RPMI7951 (cell line): ENCODE measurements at regions not wholly inside any gene's neighbourhood (a gene's known extent, or its start where the extent isn't known, plus 50 kb on each side); places are given as distances from the start of the nearest gene placed in this dataset.

Experiments used
- DNase-seq: peaks from one replicate; pipeline ENCODE4 v3.0.0-alpha.2; 2012; ENCODE audit warnings: low read depth

DNA sequence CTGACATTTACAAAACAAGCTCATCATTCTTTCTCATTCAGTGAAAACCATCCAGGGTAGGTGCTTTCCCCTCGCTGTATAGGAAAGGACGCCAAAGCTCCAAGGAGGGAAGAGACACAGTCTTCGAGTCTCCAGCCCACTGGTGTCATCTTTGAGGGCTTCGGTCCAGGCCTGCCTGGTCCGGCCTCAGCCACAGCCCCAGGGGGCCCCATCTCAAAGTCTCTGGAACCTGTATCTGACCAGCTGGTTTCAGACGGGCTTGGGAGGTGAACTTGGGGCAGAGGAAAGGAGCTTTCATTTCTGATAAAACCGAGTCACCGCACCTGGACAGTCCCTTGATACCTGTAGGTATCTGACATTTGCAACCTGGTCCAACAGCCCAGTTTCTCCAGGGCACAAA, 229.5 kb upstream of the RTL1 start:
- no peak for DNase-seq

DNA sequence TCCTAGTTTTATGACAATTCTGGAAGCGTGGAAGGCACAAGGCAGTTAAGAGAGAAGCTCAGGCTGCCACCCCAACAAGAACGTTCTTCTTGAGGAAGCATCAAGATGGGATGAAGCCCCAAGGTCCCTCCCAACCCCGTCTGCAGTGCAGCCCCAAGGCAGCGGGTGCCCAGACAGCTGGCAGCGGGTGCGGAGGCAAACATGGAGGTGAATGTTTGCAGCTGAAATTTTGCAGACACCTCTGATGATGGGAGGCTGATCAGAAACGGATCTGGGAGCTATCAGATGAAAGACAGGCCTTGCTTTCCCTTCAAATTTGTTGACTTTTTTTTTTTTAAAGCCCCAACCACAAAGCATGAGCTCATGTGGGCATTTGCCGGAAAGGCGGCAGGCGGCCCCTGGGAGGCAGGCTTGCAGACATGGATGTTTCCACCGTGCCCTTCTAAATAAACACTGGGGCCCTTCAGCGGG, 230.7 kb upstream of the RTL1 start:
- no peak for DNase-seq

DNA sequence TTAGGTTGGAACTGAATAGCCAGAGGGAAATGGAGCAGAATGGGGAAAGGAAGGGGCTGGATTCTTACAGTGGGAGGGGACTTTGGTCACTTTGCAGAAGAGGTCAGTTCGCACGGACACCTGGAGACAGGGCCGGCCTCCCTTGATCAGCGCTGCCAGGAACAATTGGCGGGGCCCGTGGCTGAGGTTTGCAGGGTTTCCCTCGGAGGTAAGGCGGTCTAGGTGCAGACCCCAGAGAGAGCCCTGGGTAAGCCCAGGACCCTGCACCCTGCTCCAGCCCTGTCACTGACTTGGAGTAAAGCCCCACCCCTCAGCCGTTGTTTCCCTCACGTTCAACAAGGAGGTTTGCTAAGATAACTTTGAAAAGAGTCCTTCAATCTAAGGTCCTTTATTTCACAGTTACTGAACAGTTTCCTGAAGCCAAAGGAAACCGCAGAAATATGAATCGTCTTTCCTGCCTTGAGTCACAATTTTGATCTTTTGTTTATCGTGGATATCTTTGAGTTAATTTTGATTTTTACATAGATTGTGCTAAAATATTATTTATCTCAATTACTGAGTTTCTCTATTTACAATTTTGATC, 231.4 kb upstream of the RTL1 start:
- no peak for DNase-seq

DNA sequence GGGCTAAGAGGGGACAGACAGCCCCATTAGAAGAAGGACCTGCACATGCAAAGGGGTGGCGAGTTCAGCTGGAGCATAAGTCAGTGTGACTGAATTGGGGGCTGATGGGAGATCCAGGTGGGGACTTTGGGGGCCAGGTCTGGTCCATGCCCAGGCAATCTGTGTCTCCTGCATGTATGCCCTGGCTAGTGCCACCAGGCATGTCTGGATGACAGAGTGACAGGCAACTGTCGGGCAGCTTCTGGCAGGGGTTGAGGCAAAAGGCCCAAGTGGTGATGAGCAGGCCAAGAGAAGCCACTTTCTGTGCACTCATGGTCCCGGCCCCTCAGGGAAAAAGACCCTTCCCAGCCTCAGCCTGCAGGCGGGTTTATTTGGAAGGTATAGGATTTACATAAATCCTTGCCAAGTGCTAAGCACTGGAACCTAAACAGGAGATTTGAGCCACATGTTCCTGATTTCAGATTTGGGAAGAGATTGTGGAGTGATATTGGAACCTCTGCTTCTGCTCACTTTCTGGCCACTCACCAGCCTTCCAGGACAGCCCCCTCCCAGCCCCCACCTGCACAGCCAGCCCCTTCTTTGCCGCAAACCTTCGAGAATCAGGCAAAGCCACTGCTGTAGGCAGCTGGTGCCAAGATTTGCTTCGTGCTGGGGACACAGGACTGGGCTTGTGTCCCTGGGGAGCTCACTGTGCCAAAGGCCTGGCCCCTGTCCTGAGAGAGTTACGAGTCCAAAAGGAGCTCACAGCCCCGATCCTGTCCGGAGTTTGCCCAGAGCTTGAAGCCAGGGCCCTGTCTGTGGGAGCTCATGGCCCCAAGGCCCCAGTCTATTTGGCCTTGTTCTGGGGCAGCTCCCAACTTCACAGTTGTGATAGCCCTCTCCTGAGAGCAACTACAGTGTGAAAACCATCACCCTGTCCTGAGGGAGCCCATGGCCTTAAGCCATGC, 232.5 kb upstream of the RTL1 start:
- no peak for DNase-seq

DNA sequence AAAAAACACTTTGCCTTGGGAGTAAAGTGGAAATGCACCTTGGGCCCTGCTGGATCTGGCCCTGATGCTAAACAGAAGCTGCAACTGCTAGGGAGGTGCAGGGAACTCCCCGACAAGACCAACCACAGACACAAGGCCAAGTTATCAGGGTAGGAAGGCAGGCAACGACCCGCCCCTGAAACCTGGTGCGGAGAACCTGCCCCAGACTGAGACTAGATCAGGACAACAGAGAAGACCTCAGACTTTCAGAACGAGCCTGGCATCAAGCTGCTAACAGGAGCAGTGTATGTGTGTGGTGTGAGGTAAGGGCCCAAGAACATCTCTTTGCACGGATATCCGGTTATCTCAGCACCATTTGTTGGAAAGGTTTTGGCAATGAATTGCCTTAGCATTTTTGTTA, 233.7 kb upstream of the RTL1 start:
- no peak for DNase-seq

DNA sequence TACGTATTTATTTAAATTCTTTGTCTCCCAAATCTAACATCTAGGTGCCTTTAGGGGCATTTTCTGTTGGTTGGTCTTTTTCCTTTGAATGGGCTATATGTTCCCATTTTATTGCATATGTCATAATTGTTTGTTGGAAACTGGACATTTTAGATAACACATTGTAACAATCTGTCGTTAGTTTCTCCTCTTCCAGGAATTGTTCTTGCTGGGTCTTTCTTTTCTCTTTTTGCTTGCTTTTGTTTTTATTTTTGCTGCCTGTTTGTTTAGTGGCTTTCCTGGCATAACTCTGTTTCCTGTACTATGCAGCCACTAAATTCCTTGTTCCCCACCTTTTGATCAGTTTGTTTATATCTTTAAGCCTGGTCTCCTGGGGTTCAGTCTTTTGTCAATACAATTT, 244.3 kb upstream of the RTL1 start:
- DNase-seq: no peak

DNA sequence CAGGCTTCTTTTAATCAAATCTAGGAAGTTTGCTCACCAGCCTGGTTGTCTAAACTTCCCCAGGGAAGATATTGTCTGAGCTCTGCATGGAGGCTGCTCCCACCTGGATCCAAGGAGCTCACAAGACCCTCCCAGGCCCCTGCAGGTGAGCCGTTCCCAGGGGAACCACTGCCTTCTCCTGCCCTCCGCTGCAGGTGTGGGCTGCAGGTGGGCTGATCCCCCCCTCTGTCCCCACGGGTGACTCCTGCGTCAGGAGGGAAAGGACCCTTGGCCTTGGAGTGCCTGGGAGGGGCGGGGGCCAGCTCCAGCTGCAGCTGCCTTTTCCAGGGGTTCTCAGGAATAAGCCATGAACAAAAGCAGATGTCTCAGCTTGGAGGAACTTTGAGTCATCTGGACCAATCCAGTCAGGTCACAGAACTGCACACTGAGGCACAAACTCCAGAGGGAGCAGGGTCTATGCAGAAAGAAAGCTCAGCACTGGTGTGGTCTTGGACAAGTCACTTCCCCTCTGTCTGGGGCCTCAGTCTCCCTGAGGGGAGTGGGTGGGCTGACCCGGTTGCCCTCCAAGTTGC, 246.6 kb upstream of the RTL1 start:
- no peak for DNase-seq

DNA sequence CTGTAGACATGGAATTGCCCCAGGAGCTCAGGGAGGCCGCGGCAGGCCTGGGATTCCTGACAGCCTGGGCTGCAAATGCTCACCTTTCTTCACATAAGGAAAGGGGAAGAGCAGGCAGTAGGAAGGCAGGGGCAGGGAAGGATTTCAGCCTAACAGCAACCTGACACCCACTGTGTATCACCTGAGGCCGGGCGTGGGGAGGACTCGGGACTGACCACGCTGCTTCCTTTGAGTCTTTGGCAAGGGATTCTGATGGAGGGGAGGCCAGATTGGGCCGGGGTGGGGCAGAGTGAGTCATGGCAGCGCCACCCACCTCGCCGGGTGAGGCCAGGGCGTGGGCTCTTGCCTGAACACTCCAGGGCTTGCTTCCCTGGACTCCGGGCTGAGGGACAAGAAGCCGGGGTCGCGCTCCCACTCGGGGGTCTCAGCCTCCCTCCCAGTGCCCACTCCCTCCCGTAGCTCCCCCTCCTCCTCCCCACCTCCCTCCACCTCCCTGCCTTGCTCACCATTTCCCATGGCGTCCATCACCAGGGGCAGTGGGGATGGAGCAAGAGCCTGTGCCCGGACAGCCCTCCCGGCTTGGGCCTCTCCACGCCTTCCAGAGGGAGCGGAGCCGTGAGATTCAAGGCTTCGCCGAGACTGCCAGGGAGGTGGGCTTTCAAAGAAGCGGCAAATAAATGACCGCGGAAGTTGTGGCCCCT, 247.9 kb upstream of the RTL1 start:
- no peak for DNase-seq

- DNase-seq: no peak
Observed at GRCh38 chr14:101151927-101152305, 248.4 kb upstream of the RTL1 start.

- no peak for DNase-seq
Observed at GRCh38 chr14:101152855-101153254, 249.3 kb upstream of the RTL1 start.

DNA sequence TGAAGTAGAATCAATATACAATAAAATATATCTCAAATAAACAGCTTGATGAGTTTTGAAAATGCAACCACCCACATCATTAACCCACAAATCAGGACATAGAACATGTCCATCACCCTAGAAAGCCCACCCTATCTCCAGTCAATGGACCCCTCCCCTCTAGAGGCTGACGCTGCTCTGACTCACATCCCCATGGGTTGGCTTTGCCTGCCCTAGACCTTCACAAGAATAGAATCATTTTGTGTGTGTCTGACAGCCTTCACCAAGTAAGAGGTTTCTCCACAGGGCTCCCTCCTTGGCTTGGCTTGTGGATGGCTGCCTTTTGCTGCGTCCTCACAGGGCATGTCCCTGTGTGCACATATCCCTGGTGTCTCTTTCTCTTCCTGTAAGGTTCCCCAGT, 250.2 kb upstream of the RTL1 start:
- no peak for DNase-seq

GRCh38 chr14:101155575-101155974, 252.1 kb upstream of the RTL1 start:
- no peak for DNase-seq

GRCh38 chr14:101167428-101167827, 263.9 kb upstream of the RTL1 start:
- no peak for DNase-seq

DNA sequence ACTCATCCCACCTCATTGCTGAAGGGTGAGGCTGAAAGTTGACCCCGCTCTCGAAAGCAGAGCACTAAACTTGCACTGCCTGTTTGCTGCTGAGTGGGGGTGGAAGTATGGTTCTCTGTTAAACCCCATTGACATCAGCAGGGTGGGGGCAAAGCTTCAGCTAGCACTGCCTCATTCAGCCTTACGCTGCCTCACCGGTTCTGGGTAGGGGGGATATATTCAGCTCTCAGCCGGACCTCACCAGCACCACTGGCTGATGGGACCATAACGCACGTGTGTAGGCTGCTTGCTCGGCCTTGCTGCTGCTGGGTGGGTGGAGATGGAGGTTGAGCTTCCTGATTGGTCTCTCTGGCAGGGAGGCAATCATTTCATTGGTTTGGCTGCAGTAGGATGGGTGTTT, 265.7 kb upstream of the RTL1 start:
- DNase-seq: no peak

- DNase-seq: no peak
Observed at GRCh38 chr14:101171650-101172049, 268.1 kb upstream of the RTL1 start.

GRCh38 chr14:101173698-101174521, 270.4 kb upstream of the RTL1 start:
- DNase-seq: no peak

DNA sequence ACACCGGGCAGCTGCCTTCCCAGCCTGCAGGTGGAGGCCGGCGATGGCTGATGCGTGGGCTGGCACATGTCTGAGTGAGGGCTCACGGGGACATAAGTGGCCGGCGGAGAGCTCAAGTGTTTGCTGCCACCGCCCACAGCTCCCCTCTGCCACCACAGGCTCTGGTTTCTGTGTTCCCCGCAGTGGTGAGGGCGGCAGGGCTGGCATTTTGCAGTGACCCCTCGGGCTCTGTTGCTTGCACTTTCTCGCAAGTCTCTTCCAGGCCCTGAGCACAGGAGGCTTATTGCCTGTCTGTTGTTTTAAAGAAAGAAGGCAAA, 271.0 kb upstream of the RTL1 start:
- no peak for DNase-seq

DNA sequence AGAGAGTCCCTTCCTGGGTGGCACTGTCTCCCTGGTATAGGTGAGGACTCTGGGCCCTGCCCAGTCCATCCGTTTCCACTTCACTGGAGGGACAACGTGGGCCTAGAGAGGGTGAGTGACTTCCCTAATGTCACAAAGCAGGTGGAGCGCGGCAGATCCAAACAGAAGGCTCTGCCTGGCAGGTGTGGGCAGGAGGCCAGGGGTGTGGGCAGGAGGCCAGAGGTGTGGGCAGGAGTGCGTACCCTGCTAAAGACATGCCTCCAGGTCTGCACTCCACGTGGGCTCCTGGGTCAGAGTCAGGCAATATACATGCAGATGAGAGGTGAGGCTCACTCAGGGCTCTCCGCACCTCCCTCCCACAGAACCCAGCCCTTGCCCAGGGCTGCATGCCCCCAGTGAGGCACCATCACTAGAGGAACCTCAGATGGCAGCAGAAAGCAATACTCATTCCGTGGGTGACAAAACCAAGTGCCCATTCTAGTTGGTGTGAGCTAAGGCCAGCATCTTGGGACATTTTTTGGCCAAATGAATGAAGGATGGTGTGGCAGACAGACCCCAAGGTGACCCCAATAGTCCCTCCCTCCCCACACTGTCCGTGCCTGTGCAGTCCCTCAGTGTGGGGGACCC, 271.6 kb upstream of the RTL1 start:
- DNase-seq: no peak

DNA sequence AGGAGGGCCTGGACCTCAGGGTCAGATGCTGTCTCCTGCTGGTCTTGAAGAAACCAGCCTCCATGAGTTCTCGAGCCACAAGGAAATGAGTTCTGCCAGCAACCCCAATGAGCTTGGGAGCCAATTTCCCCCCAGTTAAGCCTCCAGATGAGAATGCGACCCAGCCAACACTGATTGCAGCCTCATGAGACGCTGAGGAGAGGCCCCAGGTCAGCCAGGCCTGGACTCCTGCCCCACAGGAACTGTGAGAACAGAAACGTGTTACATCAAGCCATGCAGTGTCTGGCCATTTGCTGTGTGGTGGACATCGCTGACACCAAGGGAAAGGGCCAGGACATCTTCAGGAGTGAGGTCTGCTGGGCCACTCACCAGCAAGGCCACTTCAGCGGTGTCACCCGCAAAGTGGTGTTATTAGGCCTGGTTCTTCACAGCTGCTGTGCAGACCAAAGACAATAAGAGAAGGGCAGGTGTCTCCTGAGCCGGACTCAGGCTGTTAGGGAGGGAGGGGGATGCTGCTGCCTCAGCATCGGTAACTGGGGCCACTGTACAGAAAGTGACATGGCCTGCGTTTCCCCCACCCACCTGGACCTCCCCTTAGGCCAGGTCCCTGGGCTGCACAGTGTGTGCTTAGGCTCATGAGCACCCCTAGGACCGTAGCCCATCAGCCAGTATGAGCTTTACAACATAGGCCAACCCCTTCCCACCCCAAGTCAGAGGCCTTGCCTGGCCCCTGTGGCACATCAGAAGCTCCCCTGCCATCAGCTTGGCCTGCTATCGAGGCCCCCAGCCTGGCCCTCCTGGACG, 272.4 kb upstream of the RTL1 start:
- DNase-seq: no peak

DNA sequence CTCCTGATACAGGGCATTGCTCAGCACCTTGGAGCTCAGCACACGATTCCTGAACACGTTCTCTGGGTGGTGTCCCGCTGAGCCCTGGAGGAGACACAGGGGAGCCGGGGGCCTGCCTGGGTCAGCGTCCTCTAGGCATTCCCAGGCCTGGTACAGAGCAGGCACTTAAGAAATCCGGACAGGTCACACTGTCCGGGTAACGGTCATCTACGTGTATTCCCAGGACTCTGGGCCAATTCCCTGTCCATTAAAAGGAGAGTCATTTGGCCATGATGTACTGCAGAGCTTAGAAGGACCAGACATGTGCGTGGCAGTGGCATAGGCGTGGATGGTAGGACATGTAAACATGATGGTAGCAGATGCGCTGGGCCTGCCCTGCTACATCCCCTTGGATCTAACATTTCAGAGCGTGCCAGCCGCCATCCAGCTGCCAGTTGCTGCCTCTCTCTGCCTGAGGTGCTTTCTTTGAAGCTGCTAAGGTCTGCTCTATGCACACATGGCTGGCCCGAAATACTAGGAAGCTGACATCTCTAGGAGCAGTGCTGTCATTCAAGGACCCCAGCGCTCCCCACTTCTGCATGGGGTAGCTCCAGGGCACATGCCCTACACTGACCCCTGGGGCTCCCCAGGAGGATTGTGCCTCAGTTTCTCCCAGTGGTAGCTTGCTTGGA, 273.1 kb upstream of the RTL1 start:
- DNase-seq: no peak
